ENCODE measurements at regions not wholly inside any gene's neighbourhood (a gene's known extent, or its start where the extent isn't known, plus 50 kb on each side); places are given as distances from the start of the nearest gene placed in this dataset.

DNA sequence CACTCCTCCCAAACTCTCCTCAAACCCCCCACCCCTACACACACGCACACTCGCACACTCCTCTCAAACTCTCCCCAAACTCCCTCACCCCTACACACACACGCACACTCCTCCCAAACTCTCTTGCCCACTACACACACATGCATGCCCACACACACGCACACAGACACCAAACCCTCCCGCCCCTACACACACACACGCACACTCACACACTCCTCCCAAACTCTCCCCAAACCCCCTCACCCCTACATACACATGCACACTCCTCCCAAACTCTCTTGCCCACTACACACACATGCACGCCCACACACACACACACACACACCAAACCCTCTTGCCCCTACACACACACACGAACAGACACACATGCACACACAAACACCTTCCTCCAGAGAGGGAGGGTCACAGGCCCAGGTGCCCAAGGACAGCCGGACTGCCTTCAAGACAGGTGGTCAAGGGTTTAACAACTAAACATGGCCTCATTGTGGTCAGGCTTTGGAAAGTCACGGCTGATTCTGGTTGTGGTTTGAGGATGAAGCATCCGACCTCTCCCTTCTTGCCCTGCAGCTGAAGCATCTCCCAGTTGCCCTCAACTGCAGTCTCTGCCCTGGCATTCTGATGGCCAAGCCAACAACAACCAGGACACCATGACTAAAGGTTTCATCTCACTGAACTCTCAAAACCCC is 72.3 kb upstream of the SNTG2 start:
- Histone ChIP-seq H3K4me2 (no peak overlapping the region), H3K27me3 (ENCODE audit: insufficient read depth) (no peaks in the 10 kb centered on the region), H3K9ac (no peak overlapping the region), H3K27ac (ENCODE audit: low read depth in 2 of 2, low read length in 1 of 2) (no peak overlapping the region), H3K4me1 (ENCODE audit: control insufficient read depth in 1 of 2, insufficient read depth in 2 of 2, low read depth in 1 of 2, low read length in 1 of 2) (no peaks in the 10 kb centered on the region), H3F3A (replicated peaks; ENCODE audit: insufficient read depth) (no peaks in the 10 kb centered on the region), H3K79me2 (ENCODE audit: insufficient read depth) (no peaks in the 10 kb centered on the region), H4K20me1 (ENCODE audit: insufficient read depth) (no peaks in the 10 kb centered on the region), H3K9me3 (no peaks in the 10 kb centered on the region; the same call in 1 of the 2 replicates), H3K9me2 (no peaks in the 10 kb centered on the region), H3K36me3 (replicated peaks in 1 of 2; ENCODE audit: control insufficient read depth in 1 of 2, insufficient read depth in 2 of 2, low read length in 1 of 2) (no peaks in the 10 kb centered on the region), H3K4me3 (ENCODE audit: low read depth in 2 of 2, low read length in 1 of 2) (no peak overlapping the region), H2AFZ (ENCODE audit: low read depth) (no peak overlapping the region)
- DNase-seq = no peak
- WGBS (ENCODE audit: low lambda C conversion rate) = 56% methylated on average over 11 of the region's 11 CpGs
- ChIA-PET POLR2A (no interaction called here), CTCF (no interaction called here)
- TF ChIP-seq, protein P1, sequence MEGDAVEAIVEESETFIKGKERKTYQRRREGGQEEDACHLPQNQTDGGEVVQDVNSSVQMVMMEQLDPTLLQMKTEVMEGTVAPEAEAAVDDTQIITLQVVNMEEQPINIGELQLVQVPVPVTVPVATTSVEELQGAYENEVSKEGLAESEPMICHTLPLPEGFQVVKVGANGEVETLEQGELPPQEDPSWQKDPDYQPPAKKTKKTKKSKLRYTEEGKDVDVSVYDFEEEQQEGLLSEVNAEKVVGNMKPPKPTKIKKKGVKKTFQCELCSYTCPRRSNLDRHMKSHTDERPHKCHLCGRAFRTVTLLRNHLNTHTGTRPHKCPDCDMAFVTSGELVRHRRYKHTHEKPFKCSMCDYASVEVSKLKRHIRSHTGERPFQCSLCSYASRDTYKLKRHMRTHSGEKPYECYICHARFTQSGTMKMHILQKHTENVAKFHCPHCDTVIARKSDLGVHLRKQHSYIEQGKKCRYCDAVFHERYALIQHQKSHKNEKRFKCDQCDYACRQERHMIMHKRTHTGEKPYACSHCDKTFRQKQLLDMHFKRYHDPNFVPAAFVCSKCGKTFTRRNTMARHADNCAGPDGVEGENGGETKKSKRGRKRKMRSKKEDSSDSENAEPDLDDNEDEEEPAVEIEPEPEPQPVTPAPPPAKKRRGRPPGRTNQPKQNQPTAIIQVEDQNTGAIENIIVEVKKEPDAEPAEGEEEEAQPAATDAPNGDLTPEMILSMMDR (IDR thresholded peaks at IDR 0.05) = no peak
- TF ChIP-seq, protein P2, sequence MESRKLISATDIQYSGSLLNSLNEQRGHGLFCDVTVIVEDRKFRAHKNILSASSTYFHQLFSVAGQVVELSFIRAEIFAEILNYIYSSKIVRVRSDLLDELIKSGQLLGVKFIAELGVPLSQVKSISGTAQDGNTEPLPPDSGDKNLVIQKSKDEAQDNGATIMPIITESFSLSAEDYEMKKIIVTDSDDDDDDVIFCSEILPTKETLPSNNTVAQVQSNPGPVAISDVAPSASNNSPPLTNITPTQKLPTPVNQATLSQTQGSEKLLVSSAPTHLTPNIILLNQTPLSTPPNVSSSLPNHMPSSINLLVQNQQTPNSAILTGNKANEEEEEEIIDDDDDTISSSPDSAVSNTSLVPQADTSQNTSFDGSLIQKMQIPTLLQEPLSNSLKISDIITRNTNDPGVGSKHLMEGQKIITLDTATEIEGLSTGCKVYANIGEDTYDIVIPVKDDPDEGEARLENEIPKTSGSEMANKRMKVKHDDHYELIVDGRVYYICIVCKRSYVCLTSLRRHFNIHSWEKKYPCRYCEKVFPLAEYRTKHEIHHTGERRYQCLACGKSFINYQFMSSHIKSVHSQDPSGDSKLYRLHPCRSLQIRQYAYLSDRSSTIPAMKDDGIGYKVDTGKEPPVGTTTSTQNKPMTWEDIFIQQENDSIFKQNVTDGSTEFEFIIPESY (IDR thresholded peaks at IDR 0.05; ENCODE audit: borderline replicate concordance, low read depth) = no peak
- TF ChIP-seq NFIC (IDR thresholded peaks at IDR 0.05; ENCODE audit: borderline replicate concordance) (no peak), RAD21 (IDR thresholded peaks at IDR 0.05; ENCODE audit: low read length) (no peak), RXRA (IDR thresholded peaks at IDR 0.05; ENCODE audit: borderline replicate concordance, low read depth) (no peak), JUND (IDR thresholded peaks at IDR 0.05) (no peak), GABPA (IDR thresholded peaks at IDR 0.05; ENCODE audit: low read depth) (no peak), TCF12 (IDR thresholded peaks at IDR 0.05) (no peak), TEAD4 (IDR thresholded peaks at IDR 0.05; ENCODE audit: borderline replicate concordance, insufficient read depth) (no peak), MXI1 (IDR thresholded peaks at IDR 0.05; ENCODE audit: low read depth, low read length) (no peak), YY1 (IDR thresholded peaks at IDR 0.05; ENCODE audit: low read depth) (no peak), GATA2 (CRISPR knock-in tag; IDR thresholded peaks at IDR 0.05) (no peak), MEF2A (IDR thresholded peaks at IDR 0.05; ENCODE audit: borderline replicate concordance, low read depth) (no peak), ELF1 (IDR thresholded peaks at IDR 0.05) (no peak)
- TF ChIP-seq, protein P3, sequence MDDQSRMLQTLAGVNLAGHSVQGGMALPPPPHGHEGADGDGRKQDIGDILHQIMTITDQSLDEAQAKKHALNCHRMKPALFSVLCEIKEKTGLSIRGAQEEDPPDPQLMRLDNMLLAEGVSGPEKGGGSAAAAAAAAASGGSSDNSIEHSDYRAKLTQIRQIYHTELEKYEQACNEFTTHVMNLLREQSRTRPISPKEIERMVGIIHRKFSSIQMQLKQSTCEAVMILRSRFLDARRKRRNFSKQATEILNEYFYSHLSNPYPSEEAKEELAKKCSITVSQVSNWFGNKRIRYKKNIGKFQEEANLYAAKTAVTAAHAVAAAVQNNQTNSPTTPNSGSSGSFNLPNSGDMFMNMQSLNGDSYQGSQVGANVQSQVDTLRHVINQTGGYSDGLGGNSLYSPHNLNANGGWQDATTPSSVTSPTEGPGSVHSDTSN (IDR thresholded peaks at IDR 0.05) = no peak
- TF ChIP-seq, protein P4, sequence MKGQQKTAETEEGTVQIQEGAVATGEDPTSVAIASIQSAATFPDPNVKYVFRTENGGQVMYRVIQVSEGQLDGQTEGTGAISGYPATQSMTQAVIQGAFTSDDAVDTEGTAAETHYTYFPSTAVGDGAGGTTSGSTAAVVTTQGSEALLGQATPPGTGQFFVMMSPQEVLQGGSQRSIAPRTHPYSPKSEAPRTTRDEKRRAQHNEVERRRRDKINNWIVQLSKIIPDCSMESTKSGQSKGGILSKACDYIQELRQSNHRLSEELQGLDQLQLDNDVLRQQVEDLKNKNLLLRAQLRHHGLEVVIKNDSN (IDR thresholded peaks at IDR 0.05; ENCODE audit: borderline replicate concordance, low read depth) = no peak
- TF ChIP-seq, protein P5, sequence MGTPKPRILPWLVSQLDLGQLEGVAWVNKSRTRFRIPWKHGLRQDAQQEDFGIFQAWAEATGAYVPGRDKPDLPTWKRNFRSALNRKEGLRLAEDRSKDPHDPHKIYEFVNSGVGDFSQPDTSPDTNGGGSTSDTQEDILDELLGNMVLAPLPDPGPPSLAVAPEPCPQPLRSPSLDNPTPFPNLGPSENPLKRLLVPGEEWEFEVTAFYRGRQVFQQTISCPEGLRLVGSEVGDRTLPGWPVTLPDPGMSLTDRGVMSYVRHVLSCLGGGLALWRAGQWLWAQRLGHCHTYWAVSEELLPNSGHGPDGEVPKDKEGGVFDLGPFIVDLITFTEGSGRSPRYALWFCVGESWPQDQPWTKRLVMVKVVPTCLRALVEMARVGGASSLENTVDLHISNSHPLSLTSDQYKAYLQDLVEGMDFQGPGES (IDR thresholded peaks at IDR 0.05; ENCODE audit: low read depth, low read length) = no peak
